GM23338 (cell line): ENCODE measurements at regions not wholly inside any gene's neighbourhood (a gene's known extent, or its start where the extent isn't known, plus 50 kb on each side); places are given as distances from the start of the nearest gene placed in this dataset.

ENCODE experiments used
- ATAC-seq: fragments of 200-7000 bp; cut with Tn5 transposase; 3 replicates; pipeline ENCODE4 v1.9.1; 2020
- DNase-seq: peaks from one replicate; pipeline ENCODE4 v3.0.0-alpha.2; 2015; ENCODE audit warnings: low spot score
- H2AFZ ChIP-seq: fragments of 200-600 bp; sonication (generic); 2 replicates; pipeline ENCODE4 v1.8.0; 2016; ENCODE audit warnings: antibody characterized with exemption, mild to moderate bottlenecking, moderate library complexity
- H3F3A ChIP-seq: fragments of 200-600 bp; sonication (generic); replicated peaks from 2 replicates; pipeline ENCODE4 v1.8.0; 2017; ENCODE audit warnings: antibody characterized with exemption, mixed run types, low read depth
- H3K27ac ChIP-seq: fragments of 200-600 bp; sonication (generic); 2 replicates; pipeline ENCODE4 v1.6.1; 2016; ENCODE audit warnings: low read depth
- H3K27me3 ChIP-seq: fragments of 200-600 bp; sonication (generic); 2 replicates; pipeline ENCODE4 v1.8.0; 2016; ENCODE audit warnings: mild to moderate bottlenecking, mixed run types, moderate library complexity; ENCODE audit not compliant: insufficient read depth
- H3K36me3 ChIP-seq: fragments of 200-600 bp; sonication (generic); 2 replicates; pipeline ENCODE4 v1.8.0; 2016; ENCODE audit warnings: mild to moderate bottlenecking; ENCODE audit not compliant: insufficient read depth
- H3K4me1 ChIP-seq: fragments of 200-600 bp; sonication (generic); 2 replicates; pipeline ENCODE4 v1.8.0; 2016; ENCODE audit warnings: mild to moderate bottlenecking, moderate library complexity; ENCODE audit not compliant: insufficient read depth
- H3K4me2 ChIP-seq: fragments of 200-600 bp; sonication (generic); 2 replicates; pipeline ENCODE4 v1.7.1; 2017; ENCODE audit warnings: mixed run types
- H3K4me3 ChIP-seq: fragments of 200-600 bp; sonication (generic); 2 replicates; pipeline ENCODE4 v1.6.1; 2016; ENCODE audit warnings: mixed run types
- H3K79me2 ChIP-seq: fragments of 200-600 bp; sonication (generic); replicated peaks from 2 replicates; pipeline ENCODE4 v1.8.0; 2017; ENCODE audit warnings: mild to moderate bottlenecking; ENCODE audit not compliant: insufficient read depth
- H3K9me2 ChIP-seq: fragments of 200-600 bp; sonication (generic); 2 replicates; pipeline ENCODE4 v1.8.0; 2017; ENCODE audit not compliant: insufficient read depth
- H4K20me1 ChIP-seq: fragments of 200-600 bp; sonication (generic); replicated peaks from 2 replicates; pipeline ENCODE4 v1.8.0; 2017; ENCODE audit warnings: mild to moderate bottlenecking; ENCODE audit not compliant: insufficient read depth
- H3K27ac Mint-ChIP-seq: 2 replicates; pipeline ENCODE4 v1.8.0; 2020; ENCODE audit warnings: inconsistent platforms, mild to moderate bottlenecking, moderate library complexity, mixed read lengths
- H3K27me3 Mint-ChIP-seq: 3 replicates; pipeline ENCODE4 v1.8.0; 2022; ENCODE audit warnings: low read depth, mild to moderate bottlenecking, moderate library complexity, mixed read lengths, inconsistent platforms; ENCODE audit not compliant: insufficient read depth, poor library complexity
- H3K36me3 Mint-ChIP-seq: 3 replicates; pipeline ENCODE4 v1.8.0; 2021; ENCODE audit warnings: low read depth, mild to moderate bottlenecking, inconsistent platforms, moderate library complexity, mixed read lengths
- H3K4me1 Mint-ChIP-seq: 3 replicates; pipeline ENCODE4 v1.8.0; 2020; ENCODE audit warnings: mild to moderate bottlenecking, inconsistent platforms, mixed read lengths
- H3K4me3 Mint-ChIP-seq: 3 replicates; pipeline ENCODE4 v1.8.0; 2021; ENCODE audit warnings: moderate library complexity, mild to moderate bottlenecking, inconsistent platforms, mixed read lengths
- H3K9me3 Mint-ChIP-seq: 3 replicates; pipeline ENCODE4 v1.8.0; 2020; ENCODE audit warnings: moderate library complexity, mild to moderate bottlenecking, inconsistent platforms, mixed read lengths
- CREB1 ChIP-seq: fragments of 250-450 bp; sonication (Bioruptor Pico); IDR thresholded peaks from 2 replicates; pipeline ENCODE4 v1.5.0; 2020; ENCODE audit warnings: low read depth, mild to moderate bottlenecking, moderate library complexity
- EZH2phosphoT487 ChIP-seq: fragments of 200-600 bp; sonication (generic); IDR thresholded peaks from one replicate; pipeline ENCODE4 v1.8.1; 2018; ENCODE audit warnings: antibody characterized with exemption; ENCODE audit not compliant: unreplicated experiment
- JUNB ChIP-seq: IDR thresholded peaks from one replicate; pipeline ENCODE4 v1.6.1; 2016; ENCODE audit warnings: antibody characterized with exemption; ENCODE audit not compliant: unreplicated experiment
- POLR2AphosphoS5 ChIP-seq: IDR thresholded peaks from 2 replicates; pipeline ENCODE4 v1.6.1; 2016; ENCODE audit warnings: antibody characterized with exemption, low read depth
- ZNF114 ChIP-seq: fragments of 250-450 bp; sonication (Bioruptor Pico); IDR thresholded peaks from 2 replicates; pipeline ENCODE4 v1.5.0; 2020; ENCODE audit warnings: mild to moderate bottlenecking, moderate library complexity
- ZNF331 ChIP-seq: fragments of 250-450 bp; sonication (Bioruptor Pico); IDR thresholded peaks from 2 replicates; pipeline ENCODE4 v1.5.0; 2020; ENCODE audit warnings: low read depth, mild to moderate bottlenecking, moderate library complexity
- TF ChIP-seq, protein P1 (sequence below): IDR thresholded peaks from 2 replicates; pipeline ENCODE4 v1.6.1; 2016; ENCODE audit warnings: antibody characterized with exemption
- TF ChIP-seq, protein P2 (sequence below), 2 experiments: fragments of 200-600 bp in 1 of 2; sonication (generic) in 1 of 2; conservative IDR thresholded peaks; 2 replicates each; pipeline versions ENCODE4 v1.5.1 to v1.6.1; 2016 to 2017; ENCODE audit warnings: antibody characterized with exemption in 2 of 2, low read depth in 2 of 2, mild to moderate bottlenecking in 2 of 2, moderate library complexity in 1 of 2

DNA sequence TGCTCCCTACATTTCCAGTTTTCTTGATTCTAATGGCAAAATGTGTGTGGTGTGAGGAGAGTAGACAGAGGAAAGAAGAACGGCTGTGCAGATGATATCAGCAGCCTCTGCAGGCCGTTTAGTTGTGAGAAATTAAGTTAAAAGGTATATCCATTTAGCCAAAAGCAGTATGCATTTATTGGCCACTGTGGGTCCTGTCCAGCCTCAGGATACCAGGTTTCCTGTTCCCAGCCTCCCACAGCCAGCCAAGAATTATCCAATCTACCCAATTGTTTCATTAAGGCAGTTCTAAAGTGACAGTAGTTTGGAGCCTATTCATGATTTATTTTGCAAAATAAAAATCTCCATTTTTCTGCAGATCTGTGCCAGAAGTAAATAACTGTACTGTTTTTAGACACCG lies 107.5 kb downstream of the TMEM18 start:
- Mint-ChIP-seq H3K27ac (no peak overlapping the region), H3K36me3 (no peaks in the 10 kb centered on the region), H3K4me1 (no peaks in the 10 kb centered on the region; the same call in 2 of the 3 replicates), H3K27me3 (peaks cover 2% of the 10 kb centered on the region), H3K4me3 (no peak overlapping the region), H3K9me3 (peaks cover 5% of the 10 kb centered on the region; the same call in 2 of the 3 replicates)
- H3K27me3 ChIP-seq: no peaks in the 10 kb centered on the region
- H3F3A ChIP-seq: no peaks in the 10 kb centered on the region
- H3K27ac ChIP-seq: no peak overlapping the region
- no peak overlapping the region for H3K4me2 ChIP-seq
- TF ChIP-seq, protein P1, sequence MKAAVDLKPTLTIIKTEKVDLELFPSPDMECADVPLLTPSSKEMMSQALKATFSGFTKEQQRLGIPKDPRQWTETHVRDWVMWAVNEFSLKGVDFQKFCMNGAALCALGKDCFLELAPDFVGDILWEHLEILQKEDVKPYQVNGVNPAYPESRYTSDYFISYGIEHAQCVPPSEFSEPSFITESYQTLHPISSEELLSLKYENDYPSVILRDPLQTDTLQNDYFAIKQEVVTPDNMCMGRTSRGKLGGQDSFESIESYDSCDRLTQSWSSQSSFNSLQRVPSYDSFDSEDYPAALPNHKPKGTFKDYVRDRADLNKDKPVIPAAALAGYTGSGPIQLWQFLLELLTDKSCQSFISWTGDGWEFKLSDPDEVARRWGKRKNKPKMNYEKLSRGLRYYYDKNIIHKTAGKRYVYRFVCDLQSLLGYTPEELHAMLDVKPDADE: no peak
- TF ChIP-seq POLR2AphosphoS5: no peak
- TF ChIP-seq, protein P2, sequence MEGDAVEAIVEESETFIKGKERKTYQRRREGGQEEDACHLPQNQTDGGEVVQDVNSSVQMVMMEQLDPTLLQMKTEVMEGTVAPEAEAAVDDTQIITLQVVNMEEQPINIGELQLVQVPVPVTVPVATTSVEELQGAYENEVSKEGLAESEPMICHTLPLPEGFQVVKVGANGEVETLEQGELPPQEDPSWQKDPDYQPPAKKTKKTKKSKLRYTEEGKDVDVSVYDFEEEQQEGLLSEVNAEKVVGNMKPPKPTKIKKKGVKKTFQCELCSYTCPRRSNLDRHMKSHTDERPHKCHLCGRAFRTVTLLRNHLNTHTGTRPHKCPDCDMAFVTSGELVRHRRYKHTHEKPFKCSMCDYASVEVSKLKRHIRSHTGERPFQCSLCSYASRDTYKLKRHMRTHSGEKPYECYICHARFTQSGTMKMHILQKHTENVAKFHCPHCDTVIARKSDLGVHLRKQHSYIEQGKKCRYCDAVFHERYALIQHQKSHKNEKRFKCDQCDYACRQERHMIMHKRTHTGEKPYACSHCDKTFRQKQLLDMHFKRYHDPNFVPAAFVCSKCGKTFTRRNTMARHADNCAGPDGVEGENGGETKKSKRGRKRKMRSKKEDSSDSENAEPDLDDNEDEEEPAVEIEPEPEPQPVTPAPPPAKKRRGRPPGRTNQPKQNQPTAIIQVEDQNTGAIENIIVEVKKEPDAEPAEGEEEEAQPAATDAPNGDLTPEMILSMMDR (conservative IDR thresholded peaks at IDR 0.05; ENCODE audit: low read depth in 2 of 2): no peak
- H2AFZ ChIP-seq: no peak overlapping the region
- DNase-seq (no peak), ATAC-seq (no peak)
- no peaks in the 10 kb centered on the region for H3K4me1 ChIP-seq
- no peaks in the 10 kb centered on the region for H4K20me1 ChIP-seq
- H3K36me3 ChIP-seq: no peaks in the 10 kb centered on the region
- H3K9me2 ChIP-seq: no peaks in the 10 kb centered on the region
- H3K4me3 ChIP-seq: no peak overlapping the region
- no peaks in the 10 kb centered on the region for H3K79me2 ChIP-seq

DNA sequence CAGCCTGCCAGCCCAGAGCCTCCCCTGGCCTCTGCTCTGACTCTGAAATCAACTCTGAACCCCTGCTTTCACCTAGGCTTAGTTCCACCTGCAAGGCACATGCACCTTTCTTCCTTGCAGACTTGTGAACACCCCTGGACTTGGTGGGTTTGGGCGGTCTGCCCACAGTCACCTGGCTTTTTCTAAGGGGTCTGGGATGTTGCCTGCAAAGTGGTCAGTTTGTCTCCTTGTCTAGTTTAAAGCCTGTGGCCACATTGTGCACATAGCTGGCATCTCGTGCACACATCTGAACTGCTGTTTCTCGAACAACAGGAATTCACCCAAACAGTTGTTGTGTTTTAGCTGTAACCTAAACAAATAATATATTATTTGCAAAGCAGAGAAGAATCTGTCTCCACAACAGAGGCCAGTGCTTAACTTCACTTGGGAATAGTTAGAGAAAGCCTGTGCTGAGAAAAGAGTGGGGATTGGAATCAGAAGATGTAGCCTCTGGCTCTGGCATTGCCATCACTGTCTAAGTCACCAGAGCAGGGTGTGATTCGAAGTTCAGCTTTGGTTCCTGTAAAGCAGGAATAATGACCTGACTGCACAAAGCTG lies 108.5 kb downstream of the TMEM18 start:
- Mint-ChIP-seq H3K27ac (no peak overlapping the region), H3K9me3 (peaks cover 5% of the 10 kb centered on the region; the same call in 2 of the 3 replicates), H3K4me3 (no peak overlapping the region), H3K4me1 (no peaks in the 10 kb centered on the region; the same call in 2 of the 3 replicates), H3K27me3 (peaks cover 2% of the 10 kb centered on the region), H3K36me3 (no peaks in the 10 kb centered on the region)
- Histone ChIP-seq H2AFZ (no peak overlapping the region), H3K36me3 (no peaks in the 10 kb centered on the region), H3K27me3 (no peaks in the 10 kb centered on the region), H3K27ac (no peak overlapping the region), H3K9me2 (no peaks in the 10 kb centered on the region), H3K4me3 (no peak overlapping the region), H3F3A (no peaks in the 10 kb centered on the region), H3K79me2 (no peaks in the 10 kb centered on the region), H4K20me1 (no peaks in the 10 kb centered on the region), H3K4me1 (no peaks in the 10 kb centered on the region), H3K4me2 (no peak overlapping the region)
- ATAC-seq (no peak), DNase-seq (no peak)
- TF ChIP-seq EZH2phosphoT487: no peak
- TF ChIP-seq JUNB: no peak
- TF ChIP-seq ZNF114: no peak
- no peak for TF ChIP-seq CREB1 (CRISPR knock-in tag)
- TF ChIP-seq POLR2AphosphoS5: no peak
- no peak for TF ChIP-seq ZNF331 (CRISPR knock-in tag)
